A549 (cell line): ENCODE measurements at regions not wholly inside any gene's neighbourhood (a gene's known extent, or its start where the extent isn't known, plus 50 kb on each side); places are given as distances from the start of the nearest gene placed in this dataset.

ENCODE experiments used
- ATAC-seq, 2 experiments: fragments of 200-7000 bp in 1 of 2; fragments of >200 bp in 1 of 2; cut with Nextera tagmentation in 1 of 2; cut with Tn5 transposase in 1 of 2; 3 replicates each; pipeline versions ENCODE4 v1.8.0 to v1.9.1; 2018 to 2020; ENCODE audit warnings: mild to moderate bottlenecking in 1 of 2, moderate library complexity in 1 of 2
- CTCF ChIA-PET: fragments of 300-600 bp; sonication (Branson Sonifier 250); formaldehyde crosslinking; extraction: SDS; loops from one replicate; lab custom pipeline; 2021; ENCODE audit warnings: antibody characterized with exemption, inconsistent platforms; lab: Yijun Ruan, JAX
- POLR2A ChIA-PET: fragments of 350-600 bp; formaldehyde crosslinking; extraction: SDS; loops from one replicate; lab custom pipeline; 2021; ENCODE audit warnings: antibody characterized with exemption, inconsistent platforms; lab: Yijun Ruan, JAX
- DNase-seq, 2 experiments: peaks; one replicate each; pipeline versions ENCODE4 v3.0.0 to v3.0.0-alpha.2; 2011 to 2016; ENCODE audit warnings: low read depth in 1 of 2, low spot score in 1 of 2
- FAIRE-seq: peaks from 2 replicates; lab custom pipeline; 2011; peaks lifted over from hg19 to GRCh38; lab: Jason Lieb, UNC
- H3K27ac ChIP-seq, 2 experiments: fragments of >200 bp; sonication (Bioruptor Twin); formaldehyde crosslinking; 3 replicates each; pipeline ENCODE4 v1.5.1; 2016 to 2017
- H3K4me1 ChIP-seq: fragments of >200 bp; sonication (Bioruptor Twin); formaldehyde crosslinking; 3 replicates; pipeline ENCODE4 v1.6.1; 2016
- H3K4me2 ChIP-seq: fragments of >200 bp; sonication (Bioruptor Twin); formaldehyde crosslinking; 3 replicates; pipeline ENCODE4 v1.6.1; 2016
- H3K4me3 ChIP-seq: fragments of >200 bp; sonication (Bioruptor Twin); formaldehyde crosslinking; 3 replicates; pipeline ENCODE4 v1.5.1; 2016
- H3K9me3 ChIP-seq: fragments of >200 bp; sonication (Bioruptor Twin); formaldehyde crosslinking; 3 replicates; pipeline ENCODE4 v1.6.1; 2016
- ATOH8 ChIP-seq: fragments of 250-450 bp; sonication (Bioruptor Pico); IDR thresholded peaks from 2 replicates; pipeline ENCODE4 v1.5.0; 2020; ENCODE audit warnings: low read depth, mild to moderate bottlenecking, moderate library complexity
- CEBPB ChIP-seq, 2 experiments: fragments of >200 bp in 1 of 2; sonication (Bioruptor Twin) in 1 of 2; formaldehyde crosslinking in 1 of 2; IDR thresholded peaks; 2 replicates each; pipeline ENCODE4 v1.6.1; 2012 to 2016
- CHD2 ChIP-seq: fragments of 150-350 bp; IDR thresholded peaks from 2 replicates; pipeline ENCODE4 v1.6.1; 2014; ENCODE audit warnings: low read length; ENCODE audit not compliant: partially characterized antibody
- CHD4 ChIP-seq: fragments of 200-600 bp; sonication (generic); IDR thresholded peaks from 2 replicates; pipeline ENCODE4 v1.6.1; 2016; ENCODE audit warnings: antibody characterized with exemption, mild to moderate bottlenecking, borderline replicate concordance
- CTCF ChIP-seq: fragments of >200 bp; sonication (Bioruptor Twin); formaldehyde crosslinking; IDR thresholded peaks from 3 replicates; pipeline ENCODE4 v1.5.1; 2016
- EHF ChIP-seq: fragments of 250-450 bp; sonication (Bioruptor Pico); IDR thresholded peaks from 2 replicates; pipeline ENCODE4 v1.5.0; 2020; ENCODE audit warnings: mild to moderate bottlenecking
- EHMT2 ChIP-seq: fragments of 200-600 bp; sonication (generic); IDR thresholded peaks from 2 replicates; pipeline ENCODE4 v1.6.1; 2016; ENCODE audit warnings: antibody characterized with exemption, low read depth, mild to moderate bottlenecking, moderate library complexity
- ESRRA ChIP-seq: fragments of 150-350 bp; IDR thresholded peaks from 2 replicates; pipeline ENCODE4 v1.6.1; 2014; ENCODE audit warnings: mild to moderate bottlenecking, low read length, borderline replicate concordance
- HDAC2 ChIP-seq: fragments of 200-600 bp; sonication (generic); IDR thresholded peaks from 2 replicates; pipeline ENCODE4 v1.6.1; 2016
- HEYL ChIP-seq: fragments of 250-450 bp; sonication (Bioruptor Pico); IDR thresholded peaks from 2 replicates; pipeline ENCODE4 v1.8.0; 2021; ENCODE audit warnings: mild to moderate bottlenecking, moderate library complexity
- HOXA7 ChIP-seq: fragments of 250-450 bp; sonication (Bioruptor Pico); IDR thresholded peaks from 2 replicates; pipeline ENCODE4 v1.5.0; 2020; ENCODE audit warnings: mild to moderate bottlenecking, moderate library complexity
- HOXB13 ChIP-seq: fragments of 250-450 bp; sonication (Bioruptor Pico); IDR thresholded peaks from 2 replicates; pipeline ENCODE4 v1.5.0; 2020; ENCODE audit warnings: low read depth, mild to moderate bottlenecking, moderate library complexity
- HOXB5 ChIP-seq: fragments of 250-450 bp; sonication (Bioruptor Pico); IDR thresholded peaks from 2 replicates; pipeline ENCODE4 v1.5.0; 2020; ENCODE audit warnings: mild to moderate bottlenecking, moderate library complexity
- KDM5A ChIP-seq: fragments of 200-600 bp; sonication (generic); IDR thresholded peaks from 2 replicates; pipeline ENCODE4 v1.6.1; 2016; ENCODE audit warnings: antibody characterized with exemption, mild to moderate bottlenecking
- MAFK ChIP-seq: fragments of 450-650 bp; IDR thresholded peaks from 2 replicates; pipeline ENCODE4 v1.6.1; 2014; ENCODE audit not compliant: partially characterized antibody
- MAZ ChIP-seq: fragments of 150-350 bp; IDR thresholded peaks from 2 replicates; pipeline ENCODE4 v1.6.1; 2014; ENCODE audit warnings: antibody characterized with exemption, low read depth, low read length, borderline replicate concordance
- MYC ChIP-seq: IDR thresholded peaks from 2 replicates; pipeline ENCODE4 v1.6.1; 2012; ENCODE audit warnings: mild to moderate bottlenecking, inconsistent platforms, low read length, improper control_type of control experiment, borderline replicate concordance
- PBX3 ChIP-seq: IDR thresholded peaks from 2 replicates; pipeline ENCODE4 v1.6.1; 2012
- PHF8 ChIP-seq: fragments of 200-600 bp; sonication (generic); IDR thresholded peaks from 2 replicates; pipeline ENCODE4 v1.6.1; 2016; ENCODE audit warnings: low read depth, mild to moderate bottlenecking, antibody characterized with exemption, moderate library complexity, borderline replicate concordance
- RAD21 ChIP-seq, 2 experiments: fragments of >200 bp in 1 of 2; sonication (Bioruptor Twin) in 1 of 2; formaldehyde crosslinking in 1 of 2; IDR thresholded peaks in 1 of 2; conservative IDR thresholded peaks in 1 of 2; 2 replicates in 1 of 2; 3 replicates in 1 of 2; pipeline ENCODE4 v1.6.1; 2012 to 2018; ENCODE audit warnings: inconsistent platforms in 1 of 2
- RARB ChIP-seq: fragments of 250-450 bp; sonication (Bioruptor Pico); IDR thresholded peaks from 2 replicates; pipeline ENCODE4 v1.8.0; 2021; ENCODE audit warnings: mild to moderate bottlenecking, moderate library complexity
- RNF2 ChIP-seq: fragments of 200-600 bp; sonication (generic); IDR thresholded peaks from 2 replicates; pipeline ENCODE4 v1.6.1; 2016; ENCODE audit warnings: low read depth, mild to moderate bottlenecking, antibody characterized with exemption, moderate library complexity, borderline replicate concordance
- SMC3 ChIP-seq: fragments of >200 bp; sonication (Bioruptor Twin); formaldehyde crosslinking; IDR thresholded peaks from 3 replicates; pipeline ENCODE4 v1.6.1; 2018; ENCODE audit warnings: inconsistent platforms
- TP53 ChIP-seq: fragments of 250-450 bp; sonication (Bioruptor Pico); IDR thresholded peaks from 2 replicates; pipeline ENCODE4 v1.5.0; 2021; ENCODE audit warnings: mild to moderate bottlenecking, moderate library complexity
- ZC3H11A ChIP-seq: fragments of 450-650 bp; IDR thresholded peaks from 2 replicates; pipeline ENCODE4 v1.6.1; 2014; ENCODE audit warnings: antibody characterized with exemption, mild to moderate bottlenecking
- WGBS: methylation state at CpG from one replicate; pipeline ENCODE4 v1.1.6; 2017; ENCODE audit errors: missing lambda C conversion rate; 5-methylcytosine and 5-hydroxymethylcytosine counted together
- TF ChIP-seq, protein P1 (sequence below): fragments of >200 bp; sonication (Bioruptor Twin); formaldehyde crosslinking; IDR thresholded peaks from 3 replicates; pipeline ENCODE4 v1.6.1; 2016

- H3K27ac ChIP-seq: no peak overlapping the region
- FAIRE-seq: no peak
- no peaks in the 10 kb centered on the region for H3K4me1 ChIP-seq
- TF ChIP-seq MYC (no peak), RAD21 (conservative IDR thresholded peaks at IDR 0.05 in 1 of 2, IDR thresholded peaks at IDR 0.05 in 1 of 2) (no peak), EHF (CRISPR knock-in tag) (no peak), PBX3 (no peak), MAZ (no peak), MAFK (no peak), ESRRA (no peak), ZC3H11A (no peak), CHD4 (no peak), CTCF (no peak), ATOH8 (CRISPR knock-in tag) (no peak), CEBPB (IDR thresholded peaks at IDR 0.05) (no peak), HOXB5 (CRISPR knock-in tag) (no peak), RNF2 (no peak), HDAC2 (no peak)
- TF ChIP-seq, protein P1, sequence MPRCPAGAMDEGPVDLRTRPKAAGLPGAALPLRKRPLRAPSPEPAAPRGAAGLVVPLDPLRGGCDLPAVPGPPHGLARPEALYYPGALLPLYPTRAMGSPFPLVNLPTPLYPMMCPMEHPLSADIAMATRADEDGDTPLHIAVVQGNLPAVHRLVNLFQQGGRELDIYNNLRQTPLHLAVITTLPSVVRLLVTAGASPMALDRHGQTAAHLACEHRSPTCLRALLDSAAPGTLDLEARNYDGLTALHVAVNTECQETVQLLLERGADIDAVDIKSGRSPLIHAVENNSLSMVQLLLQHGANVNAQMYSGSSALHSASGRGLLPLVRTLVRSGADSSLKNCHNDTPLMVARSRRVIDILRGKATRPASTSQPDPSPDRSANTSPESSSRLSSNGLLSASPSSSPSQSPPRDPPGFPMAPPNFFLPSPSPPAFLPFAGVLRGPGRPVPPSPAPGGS: no peak
- ChIA-PET CTCF (interaction anchor here (0.9 kb wide), 1 partner anchor 20 kb away, joined by 3 read pairs; no protein-coding TSS in a partner anchor), POLR2A (no interaction called here)
- no peak for DNase-seq
- no peak for ATAC-seq
- H3K9me3 ChIP-seq: 0 out of 3 replicates have a peak, but pooled peaks cover 2% of the 10 kb centered on the region
- H3K4me3 ChIP-seq: no peak overlapping the region
- H3K4me2 ChIP-seq: no peak overlapping the region
Observed at GRCh38 chr7:91683823-91684222, 196.7 kb downstream of the MTERF1 start.

GRCh38 chr7:91685544-91685943, 195.0 kb downstream of the MTERF1 start:
- TF ChIP-seq CHD2: no peak
- TF ChIP-seq HOXA7 (CRISPR knock-in tag): no peak
- TF ChIP-seq KDM5A: no peak
- TF ChIP-seq HOXB13: no peak
- TF ChIP-seq RARB (CRISPR knock-in tag): no peak
- TF ChIP-seq EHF (CRISPR knock-in tag): no peak
- TF ChIP-seq ESRRA: no peak
- TF ChIP-seq HEYL (CRISPR knock-in tag): no peak
- no peak for TF ChIP-seq HOXB5 (CRISPR knock-in tag)
- TF ChIP-seq PHF8: no peak
- no peak for TF ChIP-seq TP53 (CRISPR knock-in tag)
- TF ChIP-seq, protein P1: no peak
- no peak for TF ChIP-seq SMC3
- no peak for TF ChIP-seq EHMT2
- no peak for TF ChIP-seq HDAC2
- TF ChIP-seq PBX3: no peak
- 0 out of 3 replicates have a peak, but pooled peaks cover 2% of the 10 kb centered on the region for H3K9me3 ChIP-seq
- WGBS: 42% methylated on average over 1 of the region's 1 CpG
- ChIA-PET POLR2A (no interaction called here), CTCF (interaction anchor here (0.6 kb wide), 1 partner anchor 1219 kb away, joined by 3 read pairs; no protein-coding TSS in a partner anchor)
- no peaks in the 10 kb centered on the region for H3K4me1 ChIP-seq
- DNase-seq: no peak
- H3K4me3 ChIP-seq: no peak overlapping the region
- no peak overlapping the region for H3K27ac ChIP-seq
- no peak for FAIRE-seq
- ATAC-seq: no peak
- H3K4me2 ChIP-seq: no peak overlapping the region
